ENCODE measurements at regions not wholly inside any gene's neighbourhood (a gene's known extent, or its start where the extent isn't known, plus 50 kb on each side); places are given as distances from the start of the nearest gene placed in this dataset.

GRCh38 chr20:6582449-6582848, 185.0 kb upstream of the BMP2 start:
- TF ChIP-seq CTCF (IDR thresholded peaks at IDR 0.05) = no peak
- no peak for TF ChIP-seq EP300 (IDR thresholded peaks at IDR 0.05)
